ENCODE measurements at regions not wholly inside any gene's neighbourhood (a gene's known extent, or its start where the extent isn't known, plus 50 kb on each side); places are given as distances from the start of the nearest gene placed in this dataset.

- no peak for DNase-seq
- Mint-ChIP-seq H3K4me3 (no peak overlapping the region), H3K4me1 (ENCODE audit: low read depth) (peaks cover 9% of the 10 kb centered on the region), H3K27me3 (ENCODE audit: low read depth) (no peaks in the 10 kb centered on the region), H3K36me3 (ENCODE audit: insufficient read depth in 2 of 2) (no peaks in the 10 kb centered on the region), H3K9me3 (no peaks in the 10 kb centered on the region), H3K27ac (no peak overlapping the region)
- ATAC-seq (replicated peaks in 1 of 2), result no peak
These were observed 135.4 kb downstream of the LACC1 start for GRCh38 chr13:44015118-44015517.

- peaks cover 9% of the 10 kb centered on the region for H3K4me1 Mint-ChIP-seq (ENCODE audit: low read depth)
- H3K27ac Mint-ChIP-seq, result no peak overlapping the region
- DNase-seq (no peak), ATAC-seq (replicated peaks in 1 of 2) (no peak)
- H3K36me3 Mint-ChIP-seq (ENCODE audit: insufficient read depth in 2 of 2), result no peaks in the 10 kb centered on the region
- H3K27me3 Mint-ChIP-seq (ENCODE audit: low read depth), result no peaks in the 10 kb centered on the region
- no peak overlapping the region for H3K4me3 Mint-ChIP-seq
- no peaks in the 10 kb centered on the region for H3K9me3 Mint-ChIP-seq
These were observed 136.1 kb downstream of the LACC1 start for GRCh38 chr13:44015811-44016210.

GRCh38 chr13:44017756-44018309, 138.1 kb downstream of the LACC1 start:
- Mint-ChIP-seq H3K4me3 (no peak overlapping the region), H3K9me3 (no peaks in the 10 kb centered on the region), H3K36me3 (ENCODE audit: insufficient read depth in 2 of 2) (no peaks in the 10 kb centered on the region), H3K27me3 (ENCODE audit: low read depth) (no peaks in the 10 kb centered on the region), H3K4me1 (ENCODE audit: low read depth) (peaks cover 9% of the 10 kb centered on the region), H3K27ac (no peak overlapping the region)
- DNase-seq (no peak), ATAC-seq (replicated peaks in 1 of 2) (no peak)

- H3K27me3 Mint-ChIP-seq (ENCODE audit: low read depth), result no peaks in the 10 kb centered on the region
- no peak overlapping the region for H3K27ac Mint-ChIP-seq
- ATAC-seq (replicated peaks in 1 of 2), result no peak
These were observed 139.9 kb downstream of the LACC1 start for GRCh38 chr13:44019651-44020050.

GRCh38 chr13:44021422-44021821, 141.7 kb downstream of the LACC1 start:
- ATAC-seq (replicated peaks in 1 of 2) (no peak), DNase-seq (no peak)
- H3K9me3 Mint-ChIP-seq, result no peaks in the 10 kb centered on the region
- no peak overlapping the region for H3K4me3 Mint-ChIP-seq
- no peaks in the 10 kb centered on the region for H3K27me3 Mint-ChIP-seq (ENCODE audit: low read depth)
- peaks cover 9% of the 10 kb centered on the region for H3K4me1 Mint-ChIP-seq (ENCODE audit: low read depth)
- no peaks in the 10 kb centered on the region for H3K36me3 Mint-ChIP-seq (ENCODE audit: insufficient read depth in 2 of 2)
- H3K27ac Mint-ChIP-seq, result no peak overlapping the region

More at GRCh38 chr13:44019651-44020050, 139.9 kb downstream of the LACC1 start:
- no peaks in the 10 kb centered on the region for H3K36me3 Mint-ChIP-seq (ENCODE audit: insufficient read depth in 2 of 2)
- no peak for DNase-seq
- no peak overlapping the region for H3K4me3 Mint-ChIP-seq
- H3K4me1 Mint-ChIP-seq (ENCODE audit: low read depth), result peaks cover 9% of the 10 kb centered on the region
- no peaks in the 10 kb centered on the region for H3K9me3 Mint-ChIP-seq

GRCh38 chr13:44022196-44022595, 142.5 kb downstream of the LACC1 start:
- H3K4me3 Mint-ChIP-seq, result no peak overlapping the region
- H3K9me3 Mint-ChIP-seq, result no peaks in the 10 kb centered on the region
- no peaks in the 10 kb centered on the region for H3K27me3 Mint-ChIP-seq (ENCODE audit: low read depth)
- ATAC-seq (replicated peaks in 1 of 2) (no peak), DNase-seq (no peak)
- H3K27ac Mint-ChIP-seq, result no peak overlapping the region
- peaks cover 9% of the 10 kb centered on the region for H3K4me1 Mint-ChIP-seq (ENCODE audit: low read depth)
- H3K36me3 Mint-ChIP-seq (ENCODE audit: insufficient read depth in 2 of 2), result no peaks in the 10 kb centered on the region

- Mint-ChIP-seq H3K4me3 (no peak overlapping the region), H3K27me3 (ENCODE audit: low read depth) (no peaks in the 10 kb centered on the region), H3K27ac (no peak overlapping the region), H3K9me3 (no peaks in the 10 kb centered on the region), H3K36me3 (ENCODE audit: insufficient read depth in 2 of 2) (no peaks in the 10 kb centered on the region), H3K4me1 (ENCODE audit: low read depth) (no peaks in the 10 kb centered on the region)
- ATAC-seq (replicated peaks in 1 of 2) (no peak), DNase-seq (no peak)
These were observed 144.6 kb downstream of the LACC1 start for GRCh38 chr13:44024167-44024845.

GRCh38 chr13:44024846-44025195, 145.1 kb downstream of the LACC1 start:
- H3K4me1 Mint-ChIP-seq (ENCODE audit: low read depth), result no peaks in the 10 kb centered on the region
- H3K27me3 Mint-ChIP-seq (ENCODE audit: low read depth), result no peaks in the 10 kb centered on the region
- no peak overlapping the region for H3K27ac Mint-ChIP-seq

GRCh38 chr13:44026194-44026593, 146.5 kb downstream of the LACC1 start:
- Mint-ChIP-seq H3K4me1 (ENCODE audit: low read depth) (no peaks in the 10 kb centered on the region), H3K9me3 (no peaks in the 10 kb centered on the region), H3K27ac (no peak overlapping the region), H3K4me3 (no peak overlapping the region), H3K36me3 (ENCODE audit: insufficient read depth in 2 of 2) (no peaks in the 10 kb centered on the region), H3K27me3 (ENCODE audit: low read depth) (no peaks in the 10 kb centered on the region)
- no peak for DNase-seq
- no peak for ATAC-seq (replicated peaks in 1 of 2)

More at GRCh38 chr13:44024846-44025195, 145.1 kb downstream of the LACC1 start:
- Mint-ChIP-seq H3K36me3 (ENCODE audit: insufficient read depth in 2 of 2) (no peaks in the 10 kb centered on the region), H3K9me3 (no peaks in the 10 kb centered on the region), H3K4me3 (no peak overlapping the region)
- DNase-seq (no peak), ATAC-seq (replicated peaks in 1 of 2) (no peak)

- no peak overlapping the region for H3K27ac Mint-ChIP-seq
- ATAC-seq (replicated peaks in 1 of 2) (no peak), DNase-seq (no peak)
- no peaks in the 10 kb centered on the region for H3K9me3 Mint-ChIP-seq
- H3K4me1 Mint-ChIP-seq (ENCODE audit: low read depth), result no peaks in the 10 kb centered on the region
- H3K27me3 Mint-ChIP-seq (ENCODE audit: low read depth), result no peaks in the 10 kb centered on the region
- no peak overlapping the region for H3K4me3 Mint-ChIP-seq
- no peaks in the 10 kb centered on the region for H3K36me3 Mint-ChIP-seq (ENCODE audit: insufficient read depth in 2 of 2)
These were observed 149.0 kb downstream of the LACC1 start for GRCh38 chr13:44028734-44029133.

- Mint-ChIP-seq H3K4me3 (no peak overlapping the region), H3K27me3 (ENCODE audit: low read depth) (peaks cover 8% of the 10 kb centered on the region), H3K4me1 (ENCODE audit: low read depth) (no peaks in the 10 kb centered on the region), H3K9me3 (no peaks in the 10 kb centered on the region), H3K36me3 (ENCODE audit: insufficient read depth in 2 of 2) (no peaks in the 10 kb centered on the region), H3K27ac (no peak overlapping the region)
- no peak for ATAC-seq (replicated peaks in 1 of 2)
- DNase-seq, result no peak
These were observed 150.9 kb downstream of the LACC1 start for GRCh38 chr13:44030615-44031014.

- H3K4me3 Mint-ChIP-seq, result no peak overlapping the region
- no peaks in the 10 kb centered on the region for H3K9me3 Mint-ChIP-seq
- no peak overlapping the region for H3K27ac Mint-ChIP-seq
- no peak for ATAC-seq (replicated peaks in 1 of 2)
- H3K27me3 Mint-ChIP-seq (ENCODE audit: low read depth), result peaks cover 8% of the 10 kb centered on the region
- H3K4me1 Mint-ChIP-seq (ENCODE audit: low read depth), result no peaks in the 10 kb centered on the region
- no peaks in the 10 kb centered on the region for H3K36me3 Mint-ChIP-seq (ENCODE audit: insufficient read depth in 2 of 2)
- no peak for DNase-seq
These were observed 151.9 kb downstream of the LACC1 start for GRCh38 chr13:44031555-44031954.

GRCh38 chr13:44032802-44033201, 153.1 kb downstream of the LACC1 start:
- no peak for DNase-seq
- Mint-ChIP-seq H3K4me1 (ENCODE audit: low read depth) (no peaks in the 10 kb centered on the region), H3K27me3 (ENCODE audit: low read depth) (peaks cover 8% of the 10 kb centered on the region), H3K36me3 (ENCODE audit: insufficient read depth in 2 of 2) (peaks cover 0 to 1% of the 10 kb centered on the region in 2 donors), H3K27ac (no peak overlapping the region), H3K9me3 (no peaks in the 10 kb centered on the region), H3K4me3 (no peak overlapping the region)
- ATAC-seq (replicated peaks in 1 of 2), result no peak

GRCh38 chr13:44035400-44035799, 155.7 kb downstream of the LACC1 start:
- no peak overlapping the region for H3K27ac Mint-ChIP-seq
- H3K27me3 Mint-ChIP-seq (ENCODE audit: low read depth), result peaks cover 17% of the 10 kb centered on the region
- no peak overlapping the region for H3K4me3 Mint-ChIP-seq
- no peak for DNase-seq
- no peak for ATAC-seq (replicated peaks in 1 of 2)
- peaks cover 0 to 1% of the 10 kb centered on the region in 2 donors for H3K36me3 Mint-ChIP-seq (ENCODE audit: insufficient read depth in 2 of 2)
- no peaks in the 10 kb centered on the region for H3K9me3 Mint-ChIP-seq
- no peaks in the 10 kb centered on the region for H3K4me1 Mint-ChIP-seq (ENCODE audit: low read depth)
